ENCODE measurements at regions not wholly inside any gene's neighbourhood (a gene's known extent, or its start where the extent isn't known, plus 50 kb on each side); places are given as distances from the start of the nearest gene placed in this dataset.

- TF ChIP-seq CTCF (IDR thresholded peaks at IDR 0.05) (no peak), CREM (CRISPR knock-in tag; IDR thresholded peaks at IDR 0.05) (no peak), IRF2 (CRISPR knock-in tag; IDR thresholded peaks at IDR 0.05; ENCODE audit: borderline replicate concordance, low read depth) (no peak), CREB1 (CRISPR knock-in tag; IDR thresholded peaks at IDR 0.05) (no peak), ATF2 (CRISPR knock-in tag; IDR thresholded peaks at IDR 0.05; ENCODE audit: borderline replicate concordance, low read depth) (no peak), SOX15 (CRISPR knock-in tag; IDR thresholded peaks at IDR 0.05) (no peak), JUN (CRISPR knock-in tag; IDR thresholded peaks at IDR 0.05) (no peak), TEAD4 (CRISPR knock-in tag; IDR thresholded peaks at IDR 0.05) (no peak), PREB (CRISPR knock-in tag; IDR thresholded peaks at IDR 0.05; ENCODE audit: borderline replicate concordance) (no peak), IRF1 (CRISPR knock-in tag; IDR thresholded peaks at IDR 0.05) (no peak), FOXP1 (CRISPR knock-in tag; IDR thresholded peaks at IDR 0.05; ENCODE audit: borderline replicate concordance) (no peak)
Measured at GRCh38 chr3:87553058-87553457, 276.7 kb upstream of the POU1F1 start.
